ENCODE measurements at regions not wholly inside any gene's neighbourhood (a gene's known extent, or its start where the extent isn't known, plus 50 kb on each side); places are given as distances from the start of the nearest gene placed in this dataset.

GRCh38 chr20:17155401-17155800, 71.4 kb upstream of the PCSK2 start:
- no peak for TF ChIP-seq POLR2A (IDR thresholded peaks at IDR 0.05)
- TF ChIP-seq EP300 (IDR thresholded peaks at IDR 0.05) = no peak
- no peak for TF ChIP-seq CTCF (IDR thresholded peaks at IDR 0.05)
- no peak for TF ChIP-seq POLR2AphosphoS5 (IDR thresholded peaks at IDR 0.05)
